GM12864 (cell line): ENCODE measurements at regions not wholly inside any gene's neighbourhood (a gene's known extent, or its start where the extent isn't known, plus 50 kb on each side); places are given as distances from the start of the nearest gene placed in this dataset.

Experiments used
- DNase-seq: peaks from one replicate; pipeline ENCODE4 v3.0.0-alpha.2; 2011; ENCODE audit warnings: low read depth
- H3K4me3 ChIP-seq: 2 replicates; pipeline ENCODE4 v1.5.1; 2011; ENCODE audit warnings: mild to moderate bottlenecking, low read depth, low read length, control low read depth
- TF ChIP-seq, protein P1 (sequence below): IDR thresholded peaks from 2 replicates; pipeline ENCODE4 v1.5.1; 2011; ENCODE audit warnings: low read depth, mild to moderate bottlenecking, moderate library complexity, low read length, control low read depth, inconsistent platforms; ENCODE audit errors: missing control alignments

DNA sequence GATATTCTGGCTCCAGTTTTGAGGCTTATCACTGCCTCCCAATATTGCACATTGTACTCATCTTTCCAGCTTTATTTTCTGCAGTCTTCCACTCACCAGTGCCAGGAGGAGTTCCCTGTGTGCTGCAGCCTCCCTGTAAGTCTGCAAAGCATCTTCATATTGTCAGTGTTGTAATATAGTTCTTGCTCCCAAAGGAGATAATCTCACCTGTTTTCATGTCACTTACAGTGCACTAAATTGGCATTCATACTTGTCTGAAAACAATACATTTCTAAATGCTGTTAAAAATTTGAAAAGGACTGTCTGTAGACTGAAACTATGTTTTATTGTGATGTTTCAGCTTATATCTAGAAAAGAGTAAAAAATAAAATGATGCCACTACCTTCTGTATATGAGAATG, 146.8 kb upstream of the TMTC1 start:
- no peak for DNase-seq
- no peak overlapping the region for H3K4me3 ChIP-seq
- TF ChIP-seq, protein P1, sequence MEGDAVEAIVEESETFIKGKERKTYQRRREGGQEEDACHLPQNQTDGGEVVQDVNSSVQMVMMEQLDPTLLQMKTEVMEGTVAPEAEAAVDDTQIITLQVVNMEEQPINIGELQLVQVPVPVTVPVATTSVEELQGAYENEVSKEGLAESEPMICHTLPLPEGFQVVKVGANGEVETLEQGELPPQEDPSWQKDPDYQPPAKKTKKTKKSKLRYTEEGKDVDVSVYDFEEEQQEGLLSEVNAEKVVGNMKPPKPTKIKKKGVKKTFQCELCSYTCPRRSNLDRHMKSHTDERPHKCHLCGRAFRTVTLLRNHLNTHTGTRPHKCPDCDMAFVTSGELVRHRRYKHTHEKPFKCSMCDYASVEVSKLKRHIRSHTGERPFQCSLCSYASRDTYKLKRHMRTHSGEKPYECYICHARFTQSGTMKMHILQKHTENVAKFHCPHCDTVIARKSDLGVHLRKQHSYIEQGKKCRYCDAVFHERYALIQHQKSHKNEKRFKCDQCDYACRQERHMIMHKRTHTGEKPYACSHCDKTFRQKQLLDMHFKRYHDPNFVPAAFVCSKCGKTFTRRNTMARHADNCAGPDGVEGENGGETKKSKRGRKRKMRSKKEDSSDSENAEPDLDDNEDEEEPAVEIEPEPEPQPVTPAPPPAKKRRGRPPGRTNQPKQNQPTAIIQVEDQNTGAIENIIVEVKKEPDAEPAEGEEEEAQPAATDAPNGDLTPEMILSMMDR = no peak

DNA sequence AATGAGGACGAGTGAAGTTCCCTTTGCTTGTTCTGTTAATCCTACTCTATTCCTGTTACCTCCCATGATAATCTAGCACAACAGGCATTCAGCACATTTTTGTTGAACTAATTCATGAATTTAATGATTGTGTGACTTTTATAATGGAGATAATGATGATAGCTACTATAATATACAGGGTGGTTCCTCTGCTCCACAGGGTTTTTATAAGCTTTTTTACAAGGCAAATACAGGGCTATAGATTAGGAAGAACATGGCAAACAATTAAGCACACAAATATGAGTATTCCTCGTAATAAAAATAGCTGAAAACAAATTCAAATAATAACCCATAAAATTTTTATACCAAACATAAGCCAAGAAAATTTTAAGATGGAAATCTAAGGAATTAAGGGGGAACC, 145.6 kb upstream of the TMTC1 start:
- no peak for DNase-seq
- TF ChIP-seq, protein P1 = no peak

DNA sequence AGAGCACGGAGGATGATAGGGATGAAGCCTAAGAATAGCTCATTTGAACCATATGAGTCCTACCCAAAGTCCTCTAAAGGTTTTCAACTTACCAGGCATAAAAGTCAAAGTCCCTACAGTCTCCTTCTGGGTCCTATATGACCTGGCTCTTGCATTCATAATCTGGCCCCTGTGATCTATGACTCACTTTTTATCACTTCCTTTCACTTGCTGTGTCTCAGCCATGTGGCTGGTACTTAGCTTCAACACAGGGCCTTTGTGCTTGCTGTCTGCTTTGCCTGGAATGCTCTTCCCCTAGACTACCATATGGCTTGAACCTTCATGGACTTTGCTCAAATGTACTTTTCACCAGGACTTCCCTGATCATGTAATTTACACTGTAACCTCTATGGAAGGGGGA, 137.6 kb upstream of the TMTC1 start:
- TF ChIP-seq, protein P1 = no peak
- DNase-seq = no peak

More for the DNA sequence above, 145.6 kb upstream of the TMTC1 start:
- H3K4me3 ChIP-seq = no peak overlapping the region

DNA sequence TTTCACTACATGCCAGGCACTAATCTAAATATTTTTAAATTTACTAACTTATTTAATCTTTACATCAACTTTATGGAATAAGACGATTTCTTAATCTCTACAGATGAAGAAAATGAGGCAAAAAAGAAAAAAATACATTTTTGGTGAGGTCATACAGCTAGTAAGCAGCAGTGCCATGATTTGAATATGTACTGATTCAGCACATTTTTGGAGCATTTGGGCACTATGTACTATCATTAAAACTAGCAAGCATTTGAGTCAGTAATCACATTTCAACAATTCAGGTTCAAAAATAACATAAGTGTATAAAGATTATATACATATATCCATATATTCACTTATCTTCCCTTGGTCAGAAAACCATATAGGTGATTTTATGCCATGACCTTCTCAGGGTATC, 124.4 kb upstream of the TMTC1 start:
- TF ChIP-seq, protein P1 = no peak
- H3K4me3 ChIP-seq = no peak overlapping the region
- DNase-seq = no peak

More for the DNA sequence above, 137.6 kb upstream of the TMTC1 start:
- H3K4me3 ChIP-seq = no peak overlapping the region

DNA sequence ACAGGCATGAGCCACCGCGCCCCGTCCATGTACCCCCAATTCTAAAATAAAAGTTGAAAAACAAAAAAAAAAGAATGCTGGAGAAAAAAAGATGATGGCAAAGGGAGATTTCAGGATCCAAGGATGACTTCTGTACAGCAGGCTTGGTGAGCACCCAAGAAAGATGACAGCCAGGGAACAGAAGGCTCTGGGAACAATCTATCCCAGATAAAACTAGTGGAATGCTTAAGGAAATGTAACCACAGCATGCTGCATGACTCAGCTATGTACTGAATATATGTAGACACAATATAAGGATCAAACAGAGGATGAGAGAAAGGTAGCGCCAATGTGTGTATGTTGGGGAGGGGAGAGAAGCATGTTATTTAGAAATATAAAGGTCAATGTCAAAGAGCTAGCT, 123.7 kb upstream of the TMTC1 start:
- no peak for DNase-seq
- TF ChIP-seq, protein P1 = no peak
- no peak overlapping the region for H3K4me3 ChIP-seq

DNA sequence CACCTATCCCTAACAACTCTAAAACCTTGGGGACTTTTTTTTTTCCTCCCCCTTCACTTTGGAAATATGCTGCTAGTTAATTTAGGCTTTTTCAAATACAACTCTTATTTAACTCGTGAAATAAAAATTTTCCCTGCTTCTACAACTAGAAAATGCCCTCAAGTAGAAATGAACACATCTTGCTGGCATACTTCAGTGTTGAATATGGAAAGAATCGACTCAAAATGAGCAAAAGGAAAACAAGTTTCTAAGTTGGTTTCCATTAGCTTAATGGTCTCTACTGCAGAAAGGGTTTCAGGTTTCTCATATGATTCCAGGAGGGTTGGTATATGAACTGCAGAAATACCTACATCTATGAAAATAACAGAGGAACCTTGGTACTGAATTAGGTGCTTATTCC, 118.3 kb upstream of the TMTC1 start:
- H3K4me3 ChIP-seq = no peak overlapping the region
- DNase-seq = no peak
- TF ChIP-seq, protein P1 = no peak

DNA sequence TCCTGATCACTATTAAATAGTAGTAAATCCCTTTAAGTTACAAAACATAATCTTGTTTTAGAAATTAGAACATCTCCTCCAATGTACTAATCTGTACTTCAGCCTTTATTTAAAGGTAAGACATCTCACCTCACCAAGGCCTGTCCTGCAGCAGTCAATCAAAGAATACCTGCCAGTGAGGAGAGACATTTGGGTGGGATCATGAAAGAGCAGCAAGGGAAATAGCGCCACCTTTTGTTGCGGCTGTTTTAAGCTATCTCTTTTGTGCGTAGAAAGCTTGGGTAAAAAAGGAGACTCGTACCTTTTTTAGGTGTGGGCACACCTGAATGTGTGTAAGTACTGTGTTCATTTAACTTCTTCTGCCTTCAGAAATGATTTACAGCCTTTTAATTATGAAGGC, 117.8 kb upstream of the TMTC1 start:
- H3K4me3 ChIP-seq = no peak overlapping the region
- TF ChIP-seq, protein P1 = no peak
- no peak for DNase-seq
